SJCRH30 (cell line): ENCODE measurements at regions not wholly inside any gene's neighbourhood (a gene's known extent, or its start where the extent isn't known, plus 50 kb on each side); places are given as distances from the start of the nearest gene placed in this dataset.
"Not testable (repeated sequence)": the region's sequence is repeated elsewhere in the genome, so short reads cannot be mapped to it uniquely, and the experiment has no call there.

Experiments
- DNase-seq, 2 experiments: peaks; one replicate each; pipeline ENCODE4 v3.0.0-alpha.2; 2015 to 2020
- H3K27ac ChIP-seq: fragments of 250-450 bp; sonication (Bioruptor Pico); 2 replicates; pipeline ENCODE4 v1.5.1; 2020; ENCODE audit warnings: mild to moderate bottlenecking, moderate library complexity
- H3K27me3 ChIP-seq: fragments of 250-450 bp; sonication (Bioruptor Pico); 2 replicates; pipeline ENCODE4 v1.5.1; 2020; ENCODE audit warnings: mild to moderate bottlenecking, moderate library complexity
- H3K36me3 ChIP-seq: fragments of 250-450 bp; sonication (Bioruptor Pico); 2 replicates; pipeline ENCODE4 v1.5.1; 2020; ENCODE audit warnings: mild to moderate bottlenecking, moderate library complexity
- H3K4me1 ChIP-seq: fragments of 250-450 bp; sonication (Bioruptor Pico); 2 replicates; pipeline ENCODE4 v1.5.1; 2020; ENCODE audit warnings: mild to moderate bottlenecking, moderate library complexity
- H3K4me3 ChIP-seq: fragments of 250-450 bp; sonication (Bioruptor Pico); 2 replicates; pipeline ENCODE4 v1.5.1; 2020; ENCODE audit warnings: mild to moderate bottlenecking, moderate library complexity
- H3K9me3 ChIP-seq: fragments of 250-450 bp; sonication (Bioruptor Pico); replicated peaks from 2 replicates; pipeline ENCODE4 v1.5.1; 2020; ENCODE audit warnings: mild to moderate bottlenecking, moderate library complexity

DNA sequence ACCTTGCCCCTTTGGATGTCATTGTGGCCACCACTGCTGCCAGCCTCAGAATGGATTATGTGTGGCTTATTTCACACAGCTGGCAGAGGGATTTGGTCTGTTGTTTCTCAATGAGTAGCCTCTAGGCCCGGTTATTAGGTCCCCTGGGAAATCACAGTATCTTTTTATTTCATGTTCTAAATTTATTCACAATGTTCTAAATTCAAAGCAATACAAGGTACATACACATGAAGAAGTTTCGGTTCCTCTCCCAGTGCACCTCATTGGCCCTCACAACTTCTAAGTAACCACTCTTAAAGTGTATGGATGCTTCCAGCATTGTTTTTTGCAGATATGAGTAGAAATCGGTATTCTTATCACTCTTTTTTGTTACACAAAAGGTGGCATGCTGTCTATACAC lies 262.7 kb downstream of the RCHY1 start:
- peak in 1 of 2 experiments; percentile 51 for DNase-seq
- no peaks in the 10 kb centered on the region for H3K27me3 ChIP-seq
- H3K36me3 ChIP-seq, result no peaks in the 10 kb centered on the region
- no peaks in the 10 kb centered on the region for H3K9me3 ChIP-seq
- H3K4me1 ChIP-seq, result peaks cover 46% of the 10 kb centered on the region
- H3K27ac ChIP-seq, result no peak overlapping the region
- no peak overlapping the region for H3K4me3 ChIP-seq

DNA sequence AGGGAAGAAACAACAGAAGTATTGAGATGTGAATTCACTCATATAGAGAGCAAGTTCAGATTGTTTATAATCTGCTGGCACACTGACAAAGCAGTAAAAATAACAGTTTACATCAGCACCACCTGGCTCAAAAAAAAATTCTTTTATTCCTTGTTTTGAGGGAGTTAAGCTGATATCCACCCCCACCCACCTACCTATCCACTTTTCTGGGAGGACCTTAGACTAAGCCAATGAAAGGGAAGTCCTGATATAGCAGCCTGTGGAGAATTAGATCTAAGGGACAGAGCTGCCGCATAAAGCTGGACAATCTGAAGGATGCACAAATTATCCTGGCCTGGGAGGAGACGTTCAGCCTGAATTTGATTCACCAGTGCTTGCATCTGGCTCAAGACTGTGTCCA lies 264.5 kb downstream of the RCHY1 start:
- H3K4me1 ChIP-seq, result peaks cover 35% of the 10 kb centered on the region
- H3K4me3 ChIP-seq, result no peak overlapping the region
- H3K27me3 ChIP-seq, result no peaks in the 10 kb centered on the region
- peak overlapping the region; percentile 51; the same call in 1 of the 2 replicates for H3K27ac ChIP-seq
- no peaks in the 10 kb centered on the region for H3K36me3 ChIP-seq
- peaks cover 3% of the 10 kb centered on the region; the same call in 1 of the 2 replicates for H3K9me3 ChIP-seq
- DNase-seq, result peak in 1 of 2 experiments; percentile 49

DNA sequence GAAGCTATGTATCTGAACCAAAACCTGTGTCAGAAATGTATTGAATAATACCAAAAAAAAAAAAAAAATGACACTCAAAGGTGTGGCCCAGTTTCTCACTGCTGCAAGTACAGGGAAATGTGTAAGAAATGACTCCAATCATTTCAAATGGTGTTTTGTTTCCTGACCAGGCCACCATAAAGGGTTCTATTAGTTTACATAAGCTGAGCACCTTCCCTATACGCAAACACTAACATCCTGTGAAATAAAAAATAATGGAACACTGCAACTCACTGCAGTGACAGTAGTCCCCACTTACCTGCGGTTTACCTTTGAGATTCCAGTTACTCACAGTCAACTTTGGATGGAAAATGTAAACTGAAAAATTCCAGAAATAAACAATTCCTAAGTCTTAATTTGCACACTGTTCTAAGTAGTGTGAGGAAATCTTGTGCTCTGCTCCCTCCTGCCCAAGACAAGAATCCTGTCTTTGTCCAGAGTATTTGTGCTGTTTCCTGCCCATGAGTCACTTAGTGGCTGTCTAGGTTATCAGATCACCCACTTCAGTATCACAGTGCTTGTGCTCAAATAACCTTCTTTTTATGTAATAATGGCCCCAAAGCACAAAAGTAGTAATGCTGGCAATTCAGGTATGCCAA lies 265.3 kb downstream of the RCHY1 start:
- H3K4me3 ChIP-seq, result peak overlapping the region; percentile 16; the same call in 1 of the 2 replicates
- H3K4me1 ChIP-seq, result peaks cover 28% of the 10 kb centered on the region
- peaks cover 3% of the 10 kb centered on the region; the same call in 1 of the 2 replicates for H3K9me3 ChIP-seq
- no peaks in the 10 kb centered on the region for H3K36me3 ChIP-seq
- peak; percentile 36 to 76 for DNase-seq
- peak overlapping the region; percentile 51 for H3K27ac ChIP-seq
- H3K27me3 ChIP-seq, result no peaks in the 10 kb centered on the region

DNA sequence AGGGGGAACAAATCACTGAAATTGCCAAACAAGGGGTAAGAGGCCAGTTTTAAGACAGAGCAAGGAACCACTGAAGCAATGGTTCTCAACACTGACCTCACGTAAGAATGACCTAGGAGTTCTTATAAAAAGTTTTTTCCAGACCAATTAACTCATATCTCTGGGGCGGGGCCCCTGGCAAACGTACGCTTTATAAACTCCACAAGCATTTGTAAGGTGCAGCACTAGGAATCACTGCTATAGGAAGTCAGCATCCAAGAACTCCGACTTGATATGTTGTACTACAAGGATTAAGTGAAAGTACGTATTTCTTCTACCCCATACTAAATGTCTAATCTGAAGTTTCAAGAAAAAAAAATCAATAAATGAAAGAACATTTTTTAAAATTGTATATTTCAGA lies 269.9 kb downstream of the RCHY1 start:
- Histone ChIP-seq H3K4me3 (no peak overlapping the region), H3K9me3 (peaks cover 8% of the 10 kb centered on the region; the same call in 1 of the 2 replicates), H3K27me3 (no peaks in the 10 kb centered on the region), H3K4me1 (peaks cover 11% of the 10 kb centered on the region), H3K27ac (no peak overlapping the region), H3K36me3 (no peaks in the 10 kb centered on the region)
- DNase-seq, result no peak

DNA sequence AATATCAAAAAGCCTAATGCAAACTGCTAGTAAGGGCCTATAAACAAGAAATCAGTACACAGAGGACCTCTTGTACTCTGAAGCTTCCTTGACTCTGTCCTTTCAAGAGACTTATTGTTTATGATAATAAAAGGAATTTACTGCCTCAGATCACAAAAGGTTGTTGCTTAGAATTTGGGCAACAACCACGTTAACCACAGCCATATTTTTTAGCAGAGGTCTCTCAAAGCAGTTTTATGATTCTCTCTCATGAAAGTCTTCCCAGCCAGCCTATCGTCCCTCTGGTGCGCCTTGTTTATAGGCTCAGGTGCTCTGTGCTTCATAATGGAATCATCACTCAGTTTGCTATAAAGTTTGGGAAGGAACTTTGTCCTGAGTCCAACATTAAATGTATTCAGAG lies 270.6 kb downstream of the RCHY1 start:
- H3K36me3 ChIP-seq, result no peaks in the 10 kb centered on the region
- H3K9me3 ChIP-seq, result peaks cover 9% of the 10 kb centered on the region; the same call in 1 of the 2 replicates
- no peaks in the 10 kb centered on the region for H3K27me3 ChIP-seq
- H3K4me1 ChIP-seq, result peaks cover 3% of the 10 kb centered on the region
- H3K4me3 ChIP-seq, result no peak overlapping the region
- no peak for DNase-seq
- no peak overlapping the region for H3K27ac ChIP-seq

- DNase-seq, result no peak
- Histone ChIP-seq H3K4me1 (peaks cover 25% of the 10 kb centered on the region), H3K27me3 (no peaks in the 10 kb centered on the region), H3K4me3 (no peak overlapping the region), H3K36me3 (no peaks in the 10 kb centered on the region), H3K9me3 (peaks cover 6% of the 10 kb centered on the region; the same call in 1 of the 2 replicates), H3K27ac (no peak overlapping the region)
Observed at GRCh38 chr4:75235359-75235951, 278.7 kb downstream of the RCHY1 start.

- Histone ChIP-seq H3K4me3 (no peak overlapping the region), H3K4me1 (peaks cover 35% of the 10 kb centered on the region), H3K27me3 (no peaks in the 10 kb centered on the region), H3K9me3 (peaks cover 3% of the 10 kb centered on the region; the same call in 1 of the 2 replicates), H3K27ac (peak overlapping the region; percentile 46), H3K36me3 (no peaks in the 10 kb centered on the region)
- peak; percentile 52 to 55 for DNase-seq
Observed at GRCh38 chr4:75232546-75232945, 281.7 kb downstream of the RCHY1 start.

- peaks cover 9% of the 10 kb centered on the region for H3K9me3 ChIP-seq
- H3K4me1 ChIP-seq, result peaks cover 35% of the 10 kb centered on the region
- no peak overlapping the region for H3K4me3 ChIP-seq
- no peaks in the 10 kb centered on the region for H3K27me3 ChIP-seq
- no peak overlapping the region for H3K27ac ChIP-seq
- no peaks in the 10 kb centered on the region for H3K36me3 ChIP-seq
- DNase-seq, result no peak
Observed at GRCh38 chr4:75229806-75230570, 284.2 kb downstream of the RCHY1 start.

DNA sequence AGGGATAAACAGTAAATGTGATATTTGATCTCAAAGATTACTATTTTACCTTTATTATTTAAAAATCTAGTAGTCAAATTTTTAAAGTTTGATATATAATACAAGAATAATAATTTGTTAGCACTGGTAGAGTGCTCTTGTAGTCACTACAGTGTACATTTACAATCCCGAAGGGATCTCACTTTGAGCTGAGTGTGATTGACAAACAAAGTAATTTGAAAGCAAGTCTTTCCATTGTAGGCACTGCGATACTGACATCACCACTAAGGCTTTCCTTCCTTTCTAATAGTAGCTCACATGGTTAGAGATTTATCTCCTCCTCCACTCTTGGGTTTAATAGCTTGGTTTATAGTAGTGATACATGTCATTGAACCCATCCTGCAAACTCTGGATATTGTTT lies 280.6 kb downstream of the PARM1 start:
- H3K27me3 ChIP-seq, result no peaks in the 10 kb centered on the region
- no peak overlapping the region for H3K27ac ChIP-seq
- no peak for DNase-seq
- no peak overlapping the region for H3K4me3 ChIP-seq
- H3K4me1 ChIP-seq, result peaks cover 15% of the 10 kb centered on the region
- no peaks in the 10 kb centered on the region for H3K36me3 ChIP-seq
- peaks cover 5% of the 10 kb centered on the region for H3K9me3 ChIP-seq

DNA sequence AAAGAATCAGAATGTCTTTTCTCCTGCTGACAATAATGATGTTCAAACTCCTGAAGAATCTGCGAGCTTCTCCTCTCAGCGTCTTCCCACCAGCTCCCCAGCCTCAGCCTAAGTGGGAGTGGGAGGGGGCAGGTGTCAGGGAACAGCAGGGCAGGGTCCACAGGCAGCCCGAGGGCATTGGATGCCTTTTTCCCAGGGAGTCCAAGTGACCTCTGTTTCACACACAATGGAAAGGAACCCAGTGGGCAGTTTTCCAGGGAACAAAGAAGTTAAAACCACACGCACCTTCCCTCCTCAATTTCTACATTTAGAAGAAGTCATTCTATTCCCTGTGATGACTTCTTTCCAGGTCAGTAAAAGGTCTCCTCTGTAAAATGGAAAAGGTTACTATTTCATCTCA lies 278.5 kb downstream of the PARM1 start:
- peaks cover 15% of the 10 kb centered on the region for H3K4me1 ChIP-seq
- H3K27me3 ChIP-seq, result no peaks in the 10 kb centered on the region
- H3K4me3 ChIP-seq, result no peak overlapping the region
- peaks cover 3% of the 10 kb centered on the region for H3K9me3 ChIP-seq
- DNase-seq, result peak in 1 of 2 experiments; percentile 7
- no peak overlapping the region for H3K27ac ChIP-seq
- no peaks in the 10 kb centered on the region for H3K36me3 ChIP-seq

GRCh38 chr4:75207902-75208301 lies 275.0 kb downstream of the PARM1 start:
- DNase-seq, result no peak
- Histone ChIP-seq H3K4me3 (no peak overlapping the region), H3K36me3 (no peaks in the 10 kb centered on the region), H3K27me3 (no peaks in the 10 kb centered on the region), H3K27ac (no peak overlapping the region), H3K9me3 (no peaks in the 10 kb centered on the region; the same call in 1 of the 2 replicates), H3K4me1 (peaks cover 15% of the 10 kb centered on the region)

GRCh38 chr4:75195111-75195510 lies 262.2 kb downstream of the PARM1 start:
- Histone ChIP-seq H3K36me3 (no peaks in the 10 kb centered on the region), H3K27ac (no peak overlapping the region), H3K9me3 (peaks cover 3% of the 10 kb centered on the region; the same call in 1 of the 2 replicates), H3K4me3 (no peak overlapping the region), H3K4me1 (no peaks in the 10 kb centered on the region), H3K27me3 (no peaks in the 10 kb centered on the region)
- no peak for DNase-seq

- Histone ChIP-seq H3K27ac (no peak overlapping the region), H3K4me1 (no peaks in the 10 kb centered on the region), H3K4me3 (no peak overlapping the region), H3K36me3 (no peaks in the 10 kb centered on the region), H3K27me3 (no peaks in the 10 kb centered on the region), H3K9me3 (0 out of 2 replicates have a peak, but pooled peaks cover 3% of the 10 kb centered on the region)
- no peak for DNase-seq
Observed at GRCh38 chr4:75194180-75194579, 261.3 kb downstream of the PARM1 start.

DNA sequence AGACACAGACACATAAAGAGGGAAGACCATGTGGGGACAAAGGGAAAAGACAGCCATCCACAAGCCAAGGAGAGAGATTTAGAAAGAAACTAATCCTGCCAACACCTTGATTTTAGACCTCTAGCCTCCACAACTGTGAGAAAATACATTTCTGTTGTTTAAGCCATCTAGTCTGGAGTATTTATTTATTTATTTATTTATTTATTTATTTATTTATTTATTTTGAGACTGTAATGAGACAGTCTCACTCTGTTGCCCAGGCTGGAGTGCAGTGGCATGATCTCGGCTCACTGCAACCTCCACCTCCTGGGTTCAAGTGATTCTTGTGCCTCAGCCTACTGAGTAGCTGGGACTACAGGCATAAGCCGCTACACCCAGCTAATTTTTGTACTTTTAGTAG lies 259.3 kb downstream of the PARM1 start:
- not testable (repeated sequence) for DNase-seq, H3K9me3 ChIP-seq

DNA sequence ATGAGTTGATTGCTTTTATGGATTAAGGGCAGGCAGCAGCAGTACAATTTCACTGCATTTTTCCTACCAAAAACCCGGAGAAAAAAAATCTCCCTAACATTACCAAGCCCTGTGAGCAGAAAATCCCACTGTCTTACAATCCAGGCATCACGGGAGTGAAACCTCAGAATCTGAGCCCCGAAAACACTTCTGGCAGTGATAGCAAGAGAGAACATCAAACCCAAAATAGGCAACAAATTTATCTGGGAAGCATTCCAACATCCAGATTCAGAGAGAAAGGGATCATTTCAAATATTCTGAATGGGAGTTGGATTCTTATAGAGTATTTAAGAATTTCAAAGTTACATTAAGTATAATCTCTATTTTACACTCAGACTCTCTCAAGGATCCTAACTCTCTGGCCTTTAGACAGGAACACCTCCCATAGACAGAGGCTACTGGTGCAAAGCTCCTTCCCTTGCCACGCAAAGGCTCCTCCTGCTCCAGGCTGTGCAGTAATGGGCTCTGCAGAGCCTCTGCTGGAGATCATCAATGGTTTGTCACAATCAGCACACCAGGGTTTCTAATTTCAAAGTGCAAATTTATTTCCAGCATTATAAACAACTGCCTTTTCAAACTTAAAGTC lies 256.9 kb downstream of the PARM1 start:
- no peaks in the 10 kb centered on the region for H3K27me3 ChIP-seq
- H3K27ac ChIP-seq, result no peak overlapping the region
- H3K9me3 ChIP-seq, result no peaks in the 10 kb centered on the region
- DNase-seq, result no peak
- no peaks in the 10 kb centered on the region for H3K4me1 ChIP-seq
- H3K4me3 ChIP-seq, result no peak overlapping the region
- no peaks in the 10 kb centered on the region for H3K36me3 ChIP-seq

More for the DNA sequence above, 259.3 kb downstream of the PARM1 start:
- not testable (repeated sequence) for H3K27me3 ChIP-seq, H3K36me3 ChIP-seq, H3K4me3 ChIP-seq, H3K27ac ChIP-seq, H3K4me1 ChIP-seq
